IMR-90 (cell line): ENCODE measurements at regions not wholly inside any gene's neighbourhood (a gene's known extent, or its start where the extent isn't known, plus 50 kb on each side); places are given as distances from the start of the nearest gene placed in this dataset.

Experiments
- ATAC-seq: fragments of 200-7000 bp; cut with Tn5 transposase; 2 replicates; pipeline ENCODE4 v1.9.1; 2020; ENCODE audit warnings: low read depth, mild to moderate bottlenecking, moderate library complexity
- BruUV-seq: library from RNA; stranded (reverse); fragments of 400-500 nt; replicated peaks from 2 replicates; lab custom pipeline; 2021; lab: Mats Ljungman, UMichigan
- CTCF ChIA-PET: fragments of 300-600 bp; formaldehyde crosslinking; extraction: SDS; loops from one replicate; lab custom pipeline; 2021; ENCODE audit warnings: antibody characterized with exemption; lab: Yijun Ruan, JAX
- POLR2A ChIA-PET: fragments of 300-600 bp; sonication (Branson Sonifier 250); formaldehyde crosslinking; loops from one replicate; lab custom pipeline; 2022; ENCODE audit warnings: antibody characterized with exemption; ENCODE audit not compliant: unreplicated experiment; lab: Charles Lee
- DNase-seq: peaks from one replicate; pipeline ENCODE4 v3.0.0; 2013
- H2AFZ ChIP-seq: replicated peaks from 2 replicates; pipeline ENCODE3; 2013; ENCODE audit warnings: low read length, mild to moderate bottlenecking; ENCODE audit not compliant: poor library complexity
- H2AK5ac ChIP-seq: 2 replicates; pipeline ENCODE4 v1.6.1; 2013; ENCODE audit warnings: low read depth, low read length, inconsistent platforms
- H2AK9ac ChIP-seq: replicated peaks from 2 replicates; pipeline ENCODE3; 2013; ENCODE audit warnings: mild to moderate bottlenecking, low read depth, low read length, moderate library complexity; ENCODE audit not compliant: poor library complexity
- H2BK120ac ChIP-seq: 2 replicates; pipeline ENCODE4 v1.6.1; 2013; ENCODE audit warnings: low read depth, low read length, inconsistent platforms
- H2BK15ac ChIP-seq: 3 replicates; pipeline ENCODE4 v1.6.1; 2013; ENCODE audit warnings: low read depth, low read length, inconsistent platforms
- H2BK20ac ChIP-seq: 2 replicates; pipeline ENCODE4 v1.6.1; 2013; ENCODE audit warnings: low read depth, mild to moderate bottlenecking, inconsistent platforms, low read length, moderate library complexity
- H2BK5ac ChIP-seq: 2 replicates; pipeline ENCODE4 v1.6.1; 2013; ENCODE audit warnings: mild to moderate bottlenecking, low read depth, low read length, inconsistent platforms; ENCODE audit not compliant: poor library complexity, severe bottlenecking
- H3K14ac ChIP-seq: replicated peaks from 2 replicates; pipeline ENCODE4 v1.6.1; 2013; ENCODE audit warnings: low read depth, low read length, inconsistent platforms
- H3K18ac ChIP-seq: 2 replicates; pipeline ENCODE4 v1.6.1; 2013; ENCODE audit warnings: low read depth, low read length, control low read depth
- H3K23ac ChIP-seq: 2 replicates; pipeline ENCODE4 v1.6.1; 2013; ENCODE audit warnings: low read depth, low read length, inconsistent platforms
- H3K27ac ChIP-seq: 2 replicates; pipeline ENCODE4 v1.5.1; 2013; ENCODE audit warnings: mild to moderate bottlenecking, control low read depth, low read length; ENCODE audit not compliant: insufficient read depth
- H3K27me3 ChIP-seq: 2 replicates; pipeline ENCODE4 v1.6.1; 2013; ENCODE audit warnings: low read length; ENCODE audit not compliant: control insufficient read depth, insufficient read depth
- H3K36me3 ChIP-seq: 2 replicates; pipeline ENCODE4 v1.6.1; 2013; ENCODE audit warnings: low read length, mixed read lengths; ENCODE audit not compliant: control insufficient read depth, insufficient read depth
- H3K4ac ChIP-seq: 2 replicates; pipeline ENCODE4 v1.6.1; 2013; ENCODE audit warnings: low read depth, low read length, inconsistent platforms
- H3K4me1 ChIP-seq: 2 replicates; pipeline ENCODE4 v1.6.1; 2013; ENCODE audit warnings: low read length, mixed read lengths; ENCODE audit not compliant: control insufficient read depth, insufficient read depth
- H3K4me2 ChIP-seq: 2 replicates; pipeline ENCODE4 v1.6.1; 2013; ENCODE audit warnings: low read depth, mild to moderate bottlenecking, control low read depth, low read length, moderate library complexity
- H3K4me3 ChIP-seq: 2 replicates; pipeline ENCODE4 v1.5.1; 2013; ENCODE audit warnings: low read depth, mild to moderate bottlenecking, control low read depth, low read length, moderate library complexity; ENCODE audit not compliant: insufficient read depth
- H3K56ac ChIP-seq: 2 replicates; pipeline ENCODE4 v1.6.1; 2013; ENCODE audit warnings: low read length, inconsistent platforms; ENCODE audit not compliant: insufficient read depth; ENCODE audit errors: extremely low read depth
- H3K79me1 ChIP-seq, 2 experiments: 2 replicates each; pipeline ENCODE4 v1.6.1; 2013; ENCODE audit warnings: low read length in 2 of 2, inconsistent platforms in 1 of 2, low read depth in 1 of 2
- H3K9ac ChIP-seq: 2 replicates; pipeline ENCODE4 v1.6.1; 2013; ENCODE audit warnings: low read depth, low read length, control low read depth
- H3K9me1 ChIP-seq: 2 replicates; pipeline ENCODE4 v1.6.1; 2013; ENCODE audit warnings: low read length, inconsistent platforms; ENCODE audit not compliant: insufficient read depth
- H3K9me3 ChIP-seq: 2 replicates; pipeline ENCODE4 v1.6.1; 2013; ENCODE audit warnings: low read length; ENCODE audit not compliant: control insufficient read depth, insufficient read depth
- H4K20me1 ChIP-seq: 2 replicates; pipeline ENCODE4 v1.6.1; 2013; ENCODE audit warnings: low read length, inconsistent platforms; ENCODE audit not compliant: insufficient read depth
- H4K5ac ChIP-seq: 2 replicates; pipeline ENCODE4 v1.6.1; 2013; ENCODE audit warnings: mild to moderate bottlenecking, low read depth, low read length, control low read depth
- H4K8ac ChIP-seq, 2 experiments: 2 replicates each; pipeline ENCODE4 v1.6.1; 2013; ENCODE audit warnings: low read depth in 2 of 2, low read length in 2 of 2, control low read depth in 1 of 2, inconsistent platforms in 1 of 2
- H4K91ac ChIP-seq: 2 replicates; pipeline ENCODE4 v1.6.1; 2013; ENCODE audit warnings: low read depth, low read length, inconsistent platforms; ENCODE audit not compliant: insufficient read depth
- BHLHE40 ChIP-seq: fragments of 150-350 bp; IDR thresholded peaks from 2 replicates; pipeline ENCODE4 v1.6.1; 2016; ENCODE audit warnings: mild to moderate bottlenecking, low read depth, low read length
- CHD1 ChIP-seq: IDR thresholded peaks from 2 replicates; pipeline ENCODE4 v1.6.1; 2012; ENCODE audit warnings: low read depth, low read length, improper control_type of control experiment
- CTCF ChIP-seq: conservative IDR thresholded peaks from 2 replicates; pipeline ENCODE4 v1.5.1; 2012; ENCODE audit warnings: mild to moderate bottlenecking, low read depth, low read length, improper control_type of control experiment
- ELK1 ChIP-seq: fragments of 150-350 bp; IDR thresholded peaks from 2 replicates; pipeline ENCODE4 v1.6.1; 2016; ENCODE audit warnings: low read depth, mild to moderate bottlenecking, low read length, moderate library complexity, borderline replicate concordance
- MAZ ChIP-seq: IDR thresholded peaks from 2 replicates; pipeline ENCODE4 v1.6.1; 2012; ENCODE audit warnings: low read depth, mild to moderate bottlenecking, low read length, improper control_type of control experiment, moderate library complexity, borderline replicate concordance
- MXI1 ChIP-seq: IDR thresholded peaks from 2 replicates; pipeline ENCODE4 v1.6.1; 2012; ENCODE audit warnings: low read depth, mild to moderate bottlenecking, low read length, moderate library complexity, borderline replicate concordance
- NFE2L2 ChIP-seq: fragments of 150-350 bp; IDR thresholded peaks from 2 replicates; pipeline ENCODE4 v1.6.1; 2016; ENCODE audit warnings: low read depth, mild to moderate bottlenecking, low read length
- RFX5 ChIP-seq: IDR thresholded peaks from 2 replicates; pipeline ENCODE4 v1.8.0; 2012; ENCODE audit warnings: low read depth, mild to moderate bottlenecking, low read length, moderate library complexity
- SMC3 ChIP-seq: fragments of 150-350 bp; IDR thresholded peaks from 2 replicates; pipeline ENCODE4 v1.6.1; 2016; ENCODE audit warnings: low read depth, mild to moderate bottlenecking, antibody characterized with exemption, low read length, moderate library complexity
- WGBS, 2 experiments: methylation state at CpG; one replicate each; pipeline versions ENCODE4 v1.1.5 to v1.1.7; 2013; ENCODE audit warnings: missing lambda C conversion rate in 2 of 2; ENCODE audit not compliant: insufficient read length in 1 of 2; ENCODE audit errors: extremely low coverage in 2 of 2; 5-methylcytosine and 5-hydroxymethylcytosine counted together
- dilution Hi-C: fragments of 300-500 bp; cut with HindIII; formaldehyde crosslinking; loops from one replicate; pipeline ENCODE4 v1.14.3; 2018; ENCODE audit warnings: low sequenced_read_pairs; ENCODE audit not compliant: unreplicated experiment
- in situ Hi-C: fragments of 300-500 bp; cut with MboI; formaldehyde crosslinking; loops from 3 replicates; pipeline ENCODE4 v1.14.3; 2019; ENCODE audit warnings: low sequenced_read_pairs, inconsistent platforms, mixed read lengths
- intact Hi-C: fragments of 100-400 bp; cut with micrococcal nuclease; formaldehyde crosslinking; loops from 2 replicates; pipeline ENCODE4 v1.10.0; 2022
- TF ChIP-seq, protein P1 (sequence below): fragments of 150-350 bp; IDR thresholded peaks from 2 replicates; pipeline ENCODE4 v1.6.1; 2017; ENCODE audit warnings: mild to moderate bottlenecking, antibody characterized with exemption, low read length, low read depth

DNA sequence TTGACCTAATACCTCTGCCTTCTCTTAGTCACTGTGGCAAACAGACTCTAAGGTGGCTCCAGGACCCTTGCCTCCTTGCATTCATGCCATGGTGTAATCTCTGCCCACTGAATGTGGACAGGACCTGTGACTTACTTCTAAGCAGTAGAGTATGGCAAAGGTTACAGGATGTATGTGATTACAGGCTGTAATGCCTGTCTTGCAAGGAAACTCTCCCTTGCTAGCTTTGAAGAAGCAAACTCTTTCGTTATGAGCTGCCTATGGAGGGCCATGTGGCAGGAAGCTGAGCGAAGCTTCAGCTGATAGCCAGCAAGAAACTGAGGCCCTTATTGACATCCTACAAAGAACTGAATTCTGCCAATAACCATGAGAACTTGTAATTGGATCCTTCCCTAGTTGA lies 103.3 kb upstream of the HMHB1 start:
- H3K56ac ChIP-seq: no peak overlapping the region
- no peaks in the 10 kb centered on the region for H3K36me3 ChIP-seq
- no peaks in the 10 kb centered on the region for H3K27me3 ChIP-seq
- H3K9me1 ChIP-seq: no peaks in the 10 kb centered on the region
- no TSS peak for BruUV-seq
- H4K91ac ChIP-seq: no peak overlapping the region
- no peak overlapping the region for H3K18ac ChIP-seq
- H3K9me3 ChIP-seq: no peaks in the 10 kb centered on the region
- TF ChIP-seq, protein P1, sequence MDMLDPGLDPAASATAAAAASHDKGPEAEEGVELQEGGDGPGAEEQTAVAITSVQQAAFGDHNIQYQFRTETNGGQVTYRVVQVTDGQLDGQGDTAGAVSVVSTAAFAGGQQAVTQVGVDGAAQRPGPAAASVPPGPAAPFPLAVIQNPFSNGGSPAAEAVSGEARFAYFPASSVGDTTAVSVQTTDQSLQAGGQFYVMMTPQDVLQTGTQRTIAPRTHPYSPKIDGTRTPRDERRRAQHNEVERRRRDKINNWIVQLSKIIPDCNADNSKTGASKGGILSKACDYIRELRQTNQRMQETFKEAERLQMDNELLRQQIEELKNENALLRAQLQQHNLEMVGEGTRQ: no peak
- TF ChIP-seq NFE2L2: no peak
- no peak for TF ChIP-seq SMC3
- no peak for TF ChIP-seq CHD1
- TF ChIP-seq ELK1: no peak
- no peak for TF ChIP-seq MAZ
- no peak for TF ChIP-seq RFX5
- no peak for TF ChIP-seq BHLHE40
- TF ChIP-seq MXI1: no peak
- no peak for TF ChIP-seq CTCF
- no peak overlapping the region for H4K5ac ChIP-seq
- ATAC-seq (no peak), DNase-seq (no peak)
- no peak overlapping the region for H2AK9ac ChIP-seq
- WGBS, 2 experiments: no CpG with 5 or more reads among the region's 2 CpGs
- H3K4me1 ChIP-seq: peaks cover 2% of the 10 kb centered on the region
- no peak overlapping the region for H2BK5ac ChIP-seq
- H2BK20ac ChIP-seq: no peak overlapping the region
- no peak overlapping the region for H2AK5ac ChIP-seq
- no peaks in the 10 kb centered on the region for H4K20me1 ChIP-seq
- ChIA-PET CTCF (interaction anchor here (0.5 kb wide), 2 partner anchors 184 to 295 kb away, joined by 3 to 4 read pairs; no protein-coding TSS in a partner anchor), POLR2A (no interaction called here)
- intact Hi-C loops: no loop called here
- dilution Hi-C loops: no loop called here
- in situ Hi-C loops: no loop called here
- H3K27ac ChIP-seq: no peak overlapping the region
- H3K4ac ChIP-seq: no peak overlapping the region
- H3K4me3 ChIP-seq: no peak overlapping the region
- no peak overlapping the region for H2AFZ ChIP-seq
- H3K4me2 ChIP-seq: no peak overlapping the region
- H2BK120ac ChIP-seq: no peak overlapping the region
- H3K79me1 ChIP-seq: no peaks in the 10 kb centered on the region
- no peak overlapping the region for H3K23ac ChIP-seq
- H2BK15ac ChIP-seq: no peak overlapping the region
- H3K14ac ChIP-seq: no peak overlapping the region
- H4K8ac ChIP-seq: no peak overlapping the region
- no peak overlapping the region for H3K9ac ChIP-seq
